Right lobe of liver (tissue), 4 donors: ENCODE measurements at regions not wholly inside any gene's neighbourhood (a gene's known extent, or its start where the extent isn't known, plus 50 kb on each side); places are given as distances from the start of the nearest gene placed in this dataset.

Source experiments
- POLR2A ChIP-seq: fragments of 450-650 bp; IDR thresholded peaks from one replicate; pipeline ENCODE4 v1.6.1; 2017; ENCODE audit warnings: antibody characterized with exemption, mild to moderate bottlenecking
- TF ChIP-seq, protein P1 (sequence below), 4 donors: fragments of 200-600 bp in 3 of 4; fragments of 450-650 bp in 1 of 4; IDR thresholded peaks; one replicate each; pipeline versions ENCODE4 v1.5.1 to v1.8.0; 2016 to 2022; ENCODE audit warnings: antibody characterized with exemption in 4 of 4, mild to moderate bottlenecking in 2 of 4
- donor health status: DM: no; HTN: no; CAD: no.
- donor health status: DM: no; HTN: no; CAD: no.
- donor health status: DM: no; HTN: yes; CAD: no.

DNA sequence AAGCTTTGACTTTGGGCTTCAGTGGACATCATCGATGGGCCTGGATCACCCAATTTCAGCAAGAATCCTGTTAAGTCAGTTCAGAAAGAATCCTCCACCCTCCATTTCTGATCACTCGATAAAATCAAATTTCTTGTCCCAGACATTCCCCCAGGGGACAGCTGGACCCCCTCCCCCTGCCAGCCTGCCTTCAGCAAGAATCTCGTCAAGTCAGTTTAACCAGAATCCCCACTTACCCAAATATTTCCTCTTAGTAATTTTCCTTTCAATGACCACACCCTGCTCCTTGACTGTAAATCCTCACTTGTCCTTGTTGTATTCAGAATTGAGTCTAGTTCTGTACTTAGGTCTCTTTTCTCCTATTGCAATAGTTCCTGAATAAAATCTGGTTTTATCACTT lies 766.9 kb downstream of the XPNPEP1 start:
- no peak for TF ChIP-seq POLR2A
- TF ChIP-seq, protein P1, sequence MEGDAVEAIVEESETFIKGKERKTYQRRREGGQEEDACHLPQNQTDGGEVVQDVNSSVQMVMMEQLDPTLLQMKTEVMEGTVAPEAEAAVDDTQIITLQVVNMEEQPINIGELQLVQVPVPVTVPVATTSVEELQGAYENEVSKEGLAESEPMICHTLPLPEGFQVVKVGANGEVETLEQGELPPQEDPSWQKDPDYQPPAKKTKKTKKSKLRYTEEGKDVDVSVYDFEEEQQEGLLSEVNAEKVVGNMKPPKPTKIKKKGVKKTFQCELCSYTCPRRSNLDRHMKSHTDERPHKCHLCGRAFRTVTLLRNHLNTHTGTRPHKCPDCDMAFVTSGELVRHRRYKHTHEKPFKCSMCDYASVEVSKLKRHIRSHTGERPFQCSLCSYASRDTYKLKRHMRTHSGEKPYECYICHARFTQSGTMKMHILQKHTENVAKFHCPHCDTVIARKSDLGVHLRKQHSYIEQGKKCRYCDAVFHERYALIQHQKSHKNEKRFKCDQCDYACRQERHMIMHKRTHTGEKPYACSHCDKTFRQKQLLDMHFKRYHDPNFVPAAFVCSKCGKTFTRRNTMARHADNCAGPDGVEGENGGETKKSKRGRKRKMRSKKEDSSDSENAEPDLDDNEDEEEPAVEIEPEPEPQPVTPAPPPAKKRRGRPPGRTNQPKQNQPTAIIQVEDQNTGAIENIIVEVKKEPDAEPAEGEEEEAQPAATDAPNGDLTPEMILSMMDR (IDR thresholded peaks at IDR 0.05), result no peak
